OCI-LY7 (cell line): ENCODE measurements at regions not wholly inside any gene's neighbourhood (a gene's known extent, or its start where the extent isn't known, plus 50 kb on each side); places are given as distances from the start of the nearest gene placed in this dataset.

Source experiments
- BruUV-seq: library from RNA; stranded (reverse); fragments of 400-500 nt; replicated peaks from 2 replicates; lab custom pipeline; 2021; lab: Mats Ljungman, UMichigan
- CTCF ChIA-PET: fragments of 300-600 bp; sonication (Branson Sonifier 250); formaldehyde crosslinking; loops from one replicate; lab custom pipeline; 2022; ENCODE audit warnings: antibody characterized with exemption; ENCODE audit not compliant: unreplicated experiment; lab: Charles Lee
- POLR2A ChIA-PET: fragments of 300-600 bp; sonication (Branson Sonifier 250); formaldehyde crosslinking; loops from one replicate; lab custom pipeline; 2022; ENCODE audit warnings: antibody characterized with exemption; lab: Charles Lee
- DNase-seq: peaks from one replicate; pipeline ENCODE4 v3.0.0-alpha.2; 2015; ENCODE audit warnings: low spot score
- H2AFZ ChIP-seq: fragments of 200-600 bp; sonication (generic), shearing (Covaris generic); 2 replicates; pipeline ENCODE4 v1.6.1; 2014; ENCODE audit warnings: mild to moderate bottlenecking, antibody characterized with exemption, low read length, moderate library complexity
- H3K27ac ChIP-seq: fragments of 200-600 bp; sonication (generic); 2 replicates; pipeline ENCODE4 v1.5.1; 2014; ENCODE audit warnings: mixed run types, low read depth, mild to moderate bottlenecking, moderate library complexity, low read length, inconsistent platforms; ENCODE audit not compliant: poor library complexity, severe bottlenecking
- H3K36me3 ChIP-seq: fragments of 200-600 bp; sonication (generic); 2 replicates; pipeline ENCODE4 v1.6.1; 2014; ENCODE audit warnings: mild to moderate bottlenecking, antibody characterized with exemption, low read length, moderate library complexity, mixed read lengths; ENCODE audit not compliant: insufficient read depth
- H3K4me1 ChIP-seq: fragments of 200-600 bp; sonication (generic); 2 replicates; pipeline ENCODE4 v1.5.1; 2014; ENCODE audit warnings: mild to moderate bottlenecking, low read length; ENCODE audit not compliant: insufficient read depth, poor library complexity, severe bottlenecking
- H3K4me2 ChIP-seq: fragments of 200-600 bp; sonication (generic); 2 replicates; pipeline ENCODE4 v1.6.1; 2014; ENCODE audit warnings: mild to moderate bottlenecking, low read length
- H3K4me3 ChIP-seq: fragments of 200-600 bp; sonication (generic); 2 replicates; pipeline ENCODE4 v1.5.1; 2014; ENCODE audit warnings: mild to moderate bottlenecking, low read depth, low read length; ENCODE audit not compliant: poor library complexity, severe bottlenecking
- H3K79me2 ChIP-seq: fragments of 200-600 bp; sonication (generic); 2 replicates; pipeline ENCODE4 v1.6.1; 2016; ENCODE audit warnings: low read depth, mild to moderate bottlenecking, low read length, moderate library complexity, mixed read lengths; ENCODE audit not compliant: insufficient read depth
- H3K9me2 ChIP-seq: fragments of 200-600 bp; sonication (generic); 2 replicates; pipeline ENCODE4 v1.6.1; 2016; ENCODE audit warnings: mild to moderate bottlenecking, low read length, mixed read lengths; ENCODE audit not compliant: insufficient read depth
- H3K9me3 ChIP-seq: fragments of 200-600 bp; sonication (generic); 2 replicates; pipeline ENCODE4 v1.6.1; 2014; ENCODE audit warnings: mild to moderate bottlenecking, mixed run types, low read length, mixed read lengths
- H4K20me1 ChIP-seq: fragments of 200-600 bp; sonication (generic); 2 replicates; pipeline ENCODE4 v1.6.1; 2014; ENCODE audit warnings: mild to moderate bottlenecking, antibody characterized with exemption, low read length, moderate library complexity, mixed read lengths; ENCODE audit not compliant: insufficient read depth
- EZH2phosphoT487 ChIP-seq: fragments of 200-600 bp; sonication (generic); IDR thresholded peaks from 2 replicates; pipeline ENCODE4 v1.6.1; 2018; ENCODE audit warnings: low read depth, borderline replicate concordance, mild to moderate bottlenecking, mixed run types, antibody characterized with exemption, low read length, moderate library complexity, mixed read lengths
- intact Hi-C: fragments of 100-400 bp; cut with micrococcal nuclease; formaldehyde crosslinking; loops from one replicate; pipeline ENCODE4 v1.10.0; 2022; ENCODE audit not compliant: unreplicated experiment
- TF ChIP-seq, protein P1 (sequence below): fragments of 200-600 bp; sonication (generic); conservative IDR thresholded peaks from 2 replicates; pipeline ENCODE4 v1.5.1; 2014; ENCODE audit warnings: mild to moderate bottlenecking, antibody characterized with exemption, low read length, moderate library complexity, mixed read lengths

DNA sequence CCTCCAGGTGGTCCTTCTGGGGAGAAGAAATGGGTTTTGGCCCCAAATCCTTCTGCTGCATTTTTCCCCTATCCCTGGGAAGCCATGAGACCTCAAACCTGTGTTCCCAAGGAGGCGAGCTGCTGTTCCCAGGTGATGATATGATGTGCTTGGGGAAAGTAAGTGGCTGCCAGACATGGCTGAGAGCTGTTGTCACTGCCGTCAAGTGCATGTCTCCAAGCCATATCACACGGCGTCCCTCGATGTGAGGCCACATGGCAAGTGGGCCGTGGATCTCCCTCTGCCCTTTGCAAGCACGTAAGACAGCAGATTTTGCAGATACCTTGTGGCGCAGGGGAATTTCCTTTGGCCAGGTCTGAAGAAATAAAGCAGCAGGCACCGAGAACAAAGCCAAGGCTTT lies 103.7 kb upstream of the CD93 start:
- H3K36me3 ChIP-seq, result no peaks in the 10 kb centered on the region
- H3K9me3 ChIP-seq, result no peaks in the 10 kb centered on the region; the same call in 1 of the 2 replicates
- no peak for TF ChIP-seq EZH2phosphoT487
- TF ChIP-seq, protein P1, sequence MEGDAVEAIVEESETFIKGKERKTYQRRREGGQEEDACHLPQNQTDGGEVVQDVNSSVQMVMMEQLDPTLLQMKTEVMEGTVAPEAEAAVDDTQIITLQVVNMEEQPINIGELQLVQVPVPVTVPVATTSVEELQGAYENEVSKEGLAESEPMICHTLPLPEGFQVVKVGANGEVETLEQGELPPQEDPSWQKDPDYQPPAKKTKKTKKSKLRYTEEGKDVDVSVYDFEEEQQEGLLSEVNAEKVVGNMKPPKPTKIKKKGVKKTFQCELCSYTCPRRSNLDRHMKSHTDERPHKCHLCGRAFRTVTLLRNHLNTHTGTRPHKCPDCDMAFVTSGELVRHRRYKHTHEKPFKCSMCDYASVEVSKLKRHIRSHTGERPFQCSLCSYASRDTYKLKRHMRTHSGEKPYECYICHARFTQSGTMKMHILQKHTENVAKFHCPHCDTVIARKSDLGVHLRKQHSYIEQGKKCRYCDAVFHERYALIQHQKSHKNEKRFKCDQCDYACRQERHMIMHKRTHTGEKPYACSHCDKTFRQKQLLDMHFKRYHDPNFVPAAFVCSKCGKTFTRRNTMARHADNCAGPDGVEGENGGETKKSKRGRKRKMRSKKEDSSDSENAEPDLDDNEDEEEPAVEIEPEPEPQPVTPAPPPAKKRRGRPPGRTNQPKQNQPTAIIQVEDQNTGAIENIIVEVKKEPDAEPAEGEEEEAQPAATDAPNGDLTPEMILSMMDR, result no peak
- H3K4me3 ChIP-seq, result no peak overlapping the region
- H3K4me2 ChIP-seq, result no peak overlapping the region
- ChIA-PET CTCF (no interaction called here), POLR2A (no interaction called here)
- no peaks in the 10 kb centered on the region for H3K9me2 ChIP-seq
- H3K79me2 ChIP-seq, result no peaks in the 10 kb centered on the region
- BruUV-seq, result no TSS peak
- no peaks in the 10 kb centered on the region for H4K20me1 ChIP-seq
- no peaks in the 10 kb centered on the region for H3K4me1 ChIP-seq
- H3K27ac ChIP-seq, result no peak overlapping the region
- DNase-seq, result no peak
- intact Hi-C loops, result no loop called here
- no peak overlapping the region for H2AFZ ChIP-seq

DNA sequence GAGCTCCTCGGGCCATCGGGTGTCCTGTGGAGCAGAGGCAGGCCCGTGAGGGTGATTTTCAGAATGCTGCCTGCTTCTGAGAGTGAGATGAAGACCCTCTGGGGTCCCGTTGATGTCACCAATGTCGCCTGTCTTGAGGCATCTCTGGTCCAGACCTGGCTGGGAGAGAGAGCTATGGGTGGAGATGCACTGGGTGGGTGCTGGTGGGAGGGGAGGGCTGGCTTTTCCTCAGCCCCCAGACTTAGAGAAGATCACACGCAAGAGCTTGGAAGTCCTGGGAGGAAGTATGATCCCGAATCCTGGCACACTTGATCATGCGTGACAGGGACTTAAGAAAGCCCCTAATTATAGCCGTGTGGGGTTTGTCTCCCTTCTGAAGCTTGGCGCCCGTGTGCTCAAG lies 103.2 kb upstream of the CD93 start:
- no peak for DNase-seq
- Histone ChIP-seq H3K27ac (no peak overlapping the region), H3K4me1 (no peaks in the 10 kb centered on the region), H3K9me3 (no peaks in the 10 kb centered on the region; the same call in 1 of the 2 replicates), H3K36me3 (no peaks in the 10 kb centered on the region), H3K4me3 (no peak overlapping the region), H2AFZ (no peak overlapping the region), H3K9me2 (no peaks in the 10 kb centered on the region), H3K4me2 (no peak overlapping the region), H3K79me2 (no peaks in the 10 kb centered on the region), H4K20me1 (no peaks in the 10 kb centered on the region)
- TF ChIP-seq EZH2phosphoT487, result no peak
- ChIA-PET CTCF (no interaction called here), POLR2A (no interaction called here)
- intact Hi-C loops, result no loop called here
- no TSS peak for BruUV-seq

DNA sequence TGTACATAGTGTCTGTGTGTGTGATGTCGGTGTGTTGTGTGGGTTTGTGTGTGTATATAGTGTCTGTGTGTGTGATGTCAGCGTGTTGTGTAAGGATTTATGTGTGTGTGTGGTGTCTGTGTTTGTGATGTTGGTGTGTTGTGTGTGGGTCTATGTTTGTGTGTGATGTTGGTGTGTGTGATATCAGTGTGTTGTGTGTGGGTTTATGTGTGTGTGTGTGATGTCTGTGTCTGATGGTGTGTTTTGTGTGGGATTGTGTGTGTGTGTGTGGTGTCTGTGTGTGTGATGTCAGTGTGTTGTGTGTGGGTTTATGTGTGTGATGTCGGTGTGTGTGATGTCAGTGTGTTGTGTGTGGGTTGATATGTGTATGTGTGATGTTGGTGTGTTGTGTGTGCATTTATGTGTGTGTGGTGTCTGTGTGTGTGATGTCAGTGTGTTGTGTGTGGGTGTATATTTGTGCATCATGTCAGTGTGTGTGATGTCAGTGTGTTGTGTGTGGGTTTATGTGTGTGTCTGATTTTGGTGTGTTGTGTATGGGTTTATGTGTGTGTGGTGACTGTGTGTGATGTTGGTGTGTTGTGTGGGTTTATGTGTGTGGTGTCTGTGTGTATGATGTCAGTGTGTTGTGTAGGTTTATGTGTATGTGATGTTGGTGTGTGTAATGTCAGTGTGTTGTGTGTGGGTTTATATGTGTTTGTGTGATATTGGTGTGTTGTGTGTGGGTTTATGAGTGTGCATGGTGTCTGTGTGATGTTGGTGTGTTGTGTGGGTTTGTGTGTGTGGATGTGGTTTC lies 102.4 kb upstream of the CD93 start:
- H4K20me1 ChIP-seq, result no peaks in the 10 kb centered on the region
- TF ChIP-seq EZH2phosphoT487, result no peak
- TF ChIP-seq, protein P1, result no peak
- POLR2A ChIA-PET, result no interaction called here
- H3K4me3 ChIP-seq, result no peak overlapping the region
- no peaks in the 10 kb centered on the region for H3K4me1 ChIP-seq
- H3K36me3 ChIP-seq, result no peaks in the 10 kb centered on the region
- H3K27ac ChIP-seq, result no peak overlapping the region
- no peaks in the 10 kb centered on the region; the same call in 1 of the 2 replicates for H3K9me3 ChIP-seq
- BruUV-seq, result no TSS peak
- no peaks in the 10 kb centered on the region for H3K9me2 ChIP-seq
- intact Hi-C loops, result no loop called here
- CTCF ChIA-PET, result no interaction called here
- no peak for DNase-seq
- no peaks in the 10 kb centered on the region for H3K79me2 ChIP-seq
- no peak overlapping the region for H2AFZ ChIP-seq
- no peak overlapping the region for H3K4me2 ChIP-seq
